Left ventricle myocardium inferior (tissue), 1 donor: ENCODE measurements at regions not wholly inside any gene's neighbourhood (a gene's known extent, or its start where the extent isn't known, plus 50 kb on each side); places are given as distances from the start of the nearest gene placed in this dataset.

ENCODE experiments used
- DNase-seq: peaks from one replicate; pipeline ENCODE4 v3.0.0-alpha.2; 2020
- H3K27ac ChIP-seq: fragments of 200-600 bp; replicated peaks from 2 replicates; pipeline ENCODE4 v1.8.0; 2021
- H3K27me3 ChIP-seq: fragments of 200-600 bp; 2 replicates; pipeline ENCODE4 v1.8.0; 2021; ENCODE audit warnings: low read depth
- H3K36me3 ChIP-seq: fragments of 200-600 bp; 2 replicates; pipeline ENCODE4 v1.8.0; 2021
- H3K4me1 ChIP-seq: fragments of 200-600 bp; 2 replicates; pipeline ENCODE4 v1.8.0; 2021
- H3K4me3 ChIP-seq: fragments of 200-600 bp; 2 replicates; pipeline ENCODE4 v1.8.0; 2021; ENCODE audit warnings: mild to moderate bottlenecking, moderate library complexity
- H3K9me3 ChIP-seq: fragments of 200-600 bp; replicated peaks from 2 replicates; pipeline ENCODE4 v1.8.0; 2021
- intact Hi-C: fragments of 100-400 bp; cut with micrococcal nuclease; formaldehyde crosslinking; loops from one replicate; pipeline ENCODE4 v1.11.0; 2022
- TF ChIP-seq, protein P1 (sequence below): fragments of 200-600 bp; IDR thresholded peaks from 2 replicates; pipeline ENCODE4 v1.8.0; 2021; ENCODE audit warnings: antibody characterized with exemption, mild to moderate bottlenecking, borderline replicate concordance
- donor health status: DM: no; HTN: yes; CAD: no; lungs with severe emphysema.

DNA sequence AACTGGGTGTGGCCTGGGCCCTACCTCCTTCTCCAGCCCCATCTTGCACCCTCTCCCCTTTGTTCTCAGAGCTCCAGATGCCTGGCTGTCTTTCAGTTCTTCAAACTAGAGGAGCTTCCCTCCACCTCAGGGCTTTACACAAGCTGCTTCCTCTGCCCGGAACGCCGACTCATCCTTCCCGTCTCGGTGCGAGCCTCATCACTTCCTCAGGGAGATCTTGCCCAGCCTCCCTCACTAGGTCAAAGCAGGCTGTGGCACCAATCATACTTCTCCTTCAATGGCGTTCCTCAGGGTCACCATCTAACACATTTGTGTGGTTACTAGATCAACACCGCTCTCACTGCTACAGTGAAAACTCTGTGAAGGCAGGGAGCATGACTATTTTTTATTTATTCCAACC is 56.2 kb upstream of the ZSWIM6 start:
- Histone ChIP-seq H3K27me3 (no peaks in the 10 kb centered on the region), H3K4me3 (no peak overlapping the region), H3K27ac (peak overlapping the region; percentile 31), H3K4me1 (peaks cover 11% of the 10 kb centered on the region), H3K9me3 (no peaks in the 10 kb centered on the region), H3K36me3 (no peaks in the 10 kb centered on the region)
- peak; percentile 58 for DNase-seq
- intact Hi-C loops = no loop called here
- TF ChIP-seq, protein P1, sequence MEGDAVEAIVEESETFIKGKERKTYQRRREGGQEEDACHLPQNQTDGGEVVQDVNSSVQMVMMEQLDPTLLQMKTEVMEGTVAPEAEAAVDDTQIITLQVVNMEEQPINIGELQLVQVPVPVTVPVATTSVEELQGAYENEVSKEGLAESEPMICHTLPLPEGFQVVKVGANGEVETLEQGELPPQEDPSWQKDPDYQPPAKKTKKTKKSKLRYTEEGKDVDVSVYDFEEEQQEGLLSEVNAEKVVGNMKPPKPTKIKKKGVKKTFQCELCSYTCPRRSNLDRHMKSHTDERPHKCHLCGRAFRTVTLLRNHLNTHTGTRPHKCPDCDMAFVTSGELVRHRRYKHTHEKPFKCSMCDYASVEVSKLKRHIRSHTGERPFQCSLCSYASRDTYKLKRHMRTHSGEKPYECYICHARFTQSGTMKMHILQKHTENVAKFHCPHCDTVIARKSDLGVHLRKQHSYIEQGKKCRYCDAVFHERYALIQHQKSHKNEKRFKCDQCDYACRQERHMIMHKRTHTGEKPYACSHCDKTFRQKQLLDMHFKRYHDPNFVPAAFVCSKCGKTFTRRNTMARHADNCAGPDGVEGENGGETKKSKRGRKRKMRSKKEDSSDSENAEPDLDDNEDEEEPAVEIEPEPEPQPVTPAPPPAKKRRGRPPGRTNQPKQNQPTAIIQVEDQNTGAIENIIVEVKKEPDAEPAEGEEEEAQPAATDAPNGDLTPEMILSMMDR = no peak

GRCh38 chr5:61277190-61277589 is 54.9 kb upstream of the ZSWIM6 start:
- peak overlapping the region; percentile 56 for H3K27ac ChIP-seq
- H3K9me3 ChIP-seq = no peaks in the 10 kb centered on the region
- H3K36me3 ChIP-seq = no peaks in the 10 kb centered on the region
- H3K27me3 ChIP-seq = no peaks in the 10 kb centered on the region
- intact Hi-C loops = no loop called here
- H3K4me1 ChIP-seq = peaks cover 12% of the 10 kb centered on the region
- TF ChIP-seq, protein P1 = peak; percentile 35
- DNase-seq = no peak
- H3K4me3 ChIP-seq = peak overlapping the region; percentile 29

DNA sequence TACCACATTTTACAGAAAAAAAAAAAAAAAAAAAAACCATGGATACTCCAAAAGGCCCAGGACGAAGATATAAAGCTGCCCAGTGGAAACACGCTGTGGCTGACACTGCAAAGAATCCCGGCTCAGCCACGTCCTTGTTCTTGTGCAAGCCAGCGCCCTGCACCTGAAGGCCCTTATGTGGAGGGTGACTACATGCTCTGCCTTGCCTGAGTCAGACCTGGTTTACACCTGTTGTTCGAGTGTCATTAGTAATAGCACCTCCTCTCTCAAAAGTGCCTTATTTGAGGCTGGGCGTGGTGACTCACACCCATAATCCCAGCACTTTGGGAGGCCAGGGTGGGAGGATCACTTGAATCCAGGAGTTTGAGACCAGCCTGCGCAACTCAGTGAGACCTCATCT is 54.3 kb upstream of the ZSWIM6 start:
- intact Hi-C loops = no loop called here
- no peaks in the 10 kb centered on the region for H3K27me3 ChIP-seq
- no peak for DNase-seq
- H3K4me1 ChIP-seq = peaks cover 12% of the 10 kb centered on the region
- TF ChIP-seq, protein P1 = no peak
- no peaks in the 10 kb centered on the region for H3K36me3 ChIP-seq
- H3K9me3 ChIP-seq = no peaks in the 10 kb centered on the region
- H3K4me3 ChIP-seq = no peak overlapping the region
- no peak overlapping the region for H3K27ac ChIP-seq

GRCh38 chr5:61279725-61280124 is 52.3 kb upstream of the ZSWIM6 start:
- Histone ChIP-seq H3K36me3 (no peaks in the 10 kb centered on the region), H3K4me1 (peaks cover 12% of the 10 kb centered on the region), H3K4me3 (no peak overlapping the region), H3K27ac (no peak overlapping the region), H3K9me3 (no peaks in the 10 kb centered on the region), H3K27me3 (no peaks in the 10 kb centered on the region)
- intact Hi-C loops = no loop called here
- TF ChIP-seq, protein P1 = no peak
- DNase-seq = no peak

DNA sequence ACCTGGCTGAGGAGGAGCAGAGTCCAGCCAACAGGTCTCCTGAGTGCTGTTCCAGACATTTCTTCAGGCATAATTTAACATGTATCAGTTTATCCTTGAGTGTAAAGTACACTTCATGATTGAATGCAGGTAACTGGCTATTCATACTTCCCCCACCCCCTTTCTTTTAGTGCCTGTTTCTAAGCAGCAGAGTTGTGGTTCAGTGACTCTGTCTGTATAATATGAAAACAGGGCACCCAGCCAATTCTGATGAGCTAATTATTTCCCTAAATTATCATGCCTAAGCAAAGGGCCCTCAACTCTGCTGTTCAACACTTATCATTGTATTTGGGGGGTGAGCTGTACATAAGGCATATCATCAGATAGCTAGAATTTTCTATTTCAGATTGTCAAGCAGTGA is 51.9 kb upstream of the ZSWIM6 start:
- Histone ChIP-seq H3K27ac (no peak overlapping the region), H3K36me3 (no peaks in the 10 kb centered on the region)
- no peak for DNase-seq

More for the DNA sequence above, 51.9 kb upstream of the ZSWIM6 start:
- intact Hi-C loops = no loop called here
- Histone ChIP-seq H3K9me3 (no peaks in the 10 kb centered on the region), H3K4me3 (no peak overlapping the region), H3K27me3 (no peaks in the 10 kb centered on the region), H3K4me1 (peaks cover 12% of the 10 kb centered on the region)
- TF ChIP-seq, protein P1 = no peak
